ENCODE measurements at regions not wholly inside any gene's neighbourhood (a gene's known extent, or its start where the extent isn't known, plus 50 kb on each side); places are given as distances from the start of the nearest gene placed in this dataset.
"Not testable (repeated sequence)": the region's sequence is repeated elsewhere in the genome, so short reads cannot be mapped to it uniquely, and the experiment has no call there.

GRCh38 chr5:40225147-40225546, 454.6 kb upstream of the PTGER4 start:
- DNase-seq (ENCODE audit: low read depth in 2 of 2): not testable (repeated sequence)

GRCh38 chr5:40224421-40224820, 455.3 kb upstream of the PTGER4 start:
- no peak for DNase-seq (ENCODE audit: low read depth in 2 of 2)

- DNase-seq (ENCODE audit: low read depth in 2 of 2): no peak
These were observed 455.8 kb upstream of the PTGER4 start for GRCh38 chr5:40223884-40224402.

GRCh38 chr5:40221796-40222195, 457.9 kb upstream of the PTGER4 start:
- no peak for DNase-seq (ENCODE audit: low read depth in 2 of 2)

- DNase-seq (ENCODE audit: low read depth in 2 of 2): no peak
These were observed 458.5 kb upstream of the PTGER4 start for GRCh38 chr5:40221255-40221654.

- no peak for DNase-seq (ENCODE audit: low read depth in 2 of 2)
These were observed 459.5 kb upstream of the PTGER4 start for GRCh38 chr5:40220260-40220659.

- DNase-seq (ENCODE audit: low read depth in 2 of 2): no peak
These were observed 462.2 kb upstream of the PTGER4 start for GRCh38 chr5:40217553-40217952.

- no peak for DNase-seq (ENCODE audit: low read depth in 2 of 2)
These were observed 469.0 kb upstream of the PTGER4 start for GRCh38 chr5:40210694-40211093.

- no peak for DNase-seq (ENCODE audit: low read depth in 2 of 2)
These were observed 473.7 kb upstream of the PTGER4 start for GRCh38 chr5:40206030-40206429.

- DNase-seq (ENCODE audit: low read depth in 2 of 2): no peak
These were observed 475.6 kb upstream of the PTGER4 start for GRCh38 chr5:40204144-40204543.

GRCh38 chr5:40202814-40203440, 476.8 kb upstream of the PTGER4 start:
- no peak for DNase-seq (ENCODE audit: low read depth in 2 of 2)

GRCh38 chr5:40198736-40199135, 481.0 kb upstream of the PTGER4 start:
- DNase-seq (ENCODE audit: low read depth in 2 of 2): no peak

- DNase-seq (ENCODE audit: low read depth in 2 of 2): not testable (repeated sequence)
These were observed 484.1 kb upstream of the PTGER4 start for GRCh38 chr5:40195574-40195973.

GRCh38 chr5:40191150-40191549, 488.6 kb upstream of the PTGER4 start:
- DNase-seq (ENCODE audit: low read depth in 2 of 2): no peak

- DNase-seq (ENCODE audit: low read depth in 2 of 2): no peak
These were observed 507.0 kb upstream of the PTGER4 start for GRCh38 chr5:40172721-40173120.

GRCh38 chr5:40171971-40172370, 507.7 kb upstream of the PTGER4 start:
- DNase-seq (ENCODE audit: low read depth in 2 of 2): no peak

GRCh38 chr5:40167283-40167682, 512.4 kb upstream of the PTGER4 start:
- no peak for DNase-seq (ENCODE audit: low read depth in 2 of 2)

GRCh38 chr5:40166802-40167201, 512.9 kb upstream of the PTGER4 start:
- DNase-seq (ENCODE audit: low read depth in 2 of 2): no peak

GRCh38 chr5:40165789-40166728, 513.7 kb upstream of the PTGER4 start:
- no peak for DNase-seq (ENCODE audit: low read depth in 2 of 2)

GRCh38 chr5:40165106-40165788, 514.5 kb upstream of the PTGER4 start:
- no peak for DNase-seq (ENCODE audit: low read depth in 2 of 2)

GRCh38 chr5:40160435-40160834, 519.3 kb upstream of the PTGER4 start:
- DNase-seq (ENCODE audit: low read depth in 2 of 2): no peak

- DNase-seq (ENCODE audit: low read depth in 2 of 2): no peak
These were observed 525.5 kb upstream of the PTGER4 start for GRCh38 chr5:40154194-40154593.
